ENCODE measurements at regions not wholly inside any gene's neighbourhood (a gene's known extent, or its start where the extent isn't known, plus 50 kb on each side); places are given as distances from the start of the nearest gene placed in this dataset.
"Not testable (repeated sequence)": the region's sequence is repeated elsewhere in the genome, so short reads cannot be mapped to it uniquely, and the experiment has no call there.

DNA sequence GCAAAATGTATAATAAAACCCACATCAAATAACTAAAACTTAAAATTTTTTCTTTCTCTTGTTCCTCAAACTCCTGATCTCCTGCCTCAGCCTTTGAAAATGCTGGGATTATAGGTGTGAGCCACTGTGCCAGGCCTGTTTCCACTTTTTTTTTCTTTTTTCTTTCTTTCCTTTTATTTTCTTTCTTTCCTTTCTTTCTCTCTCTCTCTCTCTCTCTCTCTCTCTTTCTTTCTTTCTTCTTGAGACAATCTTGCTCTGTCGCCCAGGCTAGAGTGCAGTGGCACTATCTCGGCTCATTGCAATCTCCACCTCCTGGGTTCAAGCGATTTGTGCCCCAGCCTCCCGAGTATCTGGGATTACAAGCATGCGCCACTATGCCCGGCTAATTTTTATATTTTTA lies 164.6 kb downstream of the OR2B2 start:
- DNase-seq (ENCODE audit: low read depth, low spot score) (no peak), FAIRE-seq (no peak)
- no peak overlapping the region for H3K4me3 ChIP-seq (replicated peaks in 1 of 3; ENCODE audit: insufficient read depth in 1 of 3, low read depth in 1 of 3, low read length in 3 of 3)
- peaks cover 11 to 20% of the 10 kb centered on the region in 2 experiments for H3K27me3 ChIP-seq (ENCODE audit: control insufficient read depth in 2 of 2, insufficient read depth in 2 of 2, low read length in 2 of 2)
- no TSS peak for BruUV-seq (replicated peaks)
- H2AFZ ChIP-seq (ENCODE audit: low read depth, low read length): no peak overlapping the region
- H3K79me2 ChIP-seq (ENCODE audit: control insufficient read depth, insufficient read depth, low read length): no peaks in the 10 kb centered on the region
- ChIA-PET POLR2A (no interaction called here), CTCF (interaction anchor here (0.6 to 1.0 kb wide), 2 partner anchors 9 to 229 kb away, joined by 3 read pairs; no protein-coding TSS in a partner anchor)
- H4K20me1 ChIP-seq (replicated peaks; ENCODE audit: control insufficient read depth, extremely low read depth, insufficient read depth, low read length): no peaks in the 10 kb centered on the region
- intact Hi-C loops (cut with micrococcal nuclease): no loop called here
- H3K9me3 ChIP-seq (replicated peaks; ENCODE audit: control insufficient read depth, insufficient read depth, low read length): no peaks in the 10 kb centered on the region
- no peak overlapping the region for H3K4me2 ChIP-seq (ENCODE audit: insufficient read depth, low read length)
- no peaks in the 10 kb centered on the region for H3K9me1 ChIP-seq (replicated peaks; ENCODE audit: control insufficient read depth, extremely low read depth, insufficient read depth, low read length)
- no peaks in the 10 kb centered on the region for H3K4me1 ChIP-seq (ENCODE audit: control insufficient read depth, extremely low read depth, insufficient read depth, low read length)
- H3K27ac ChIP-seq (ENCODE audit: insufficient read depth, low read depth, low read length): no peak overlapping the region
- dilution Hi-C loops (cut with MboI; ENCODE audit: extremely low pct_ligation_motif_present, low sequenced_read_pairs): no loop called here
- no peak for TF ChIP-seq MYC (IDR thresholded peaks at IDR 0.05; ENCODE audit: low read depth, low read length)
- no peak for TF ChIP-seq JUN (IDR thresholded peaks at IDR 0.05; ENCODE audit: borderline replicate concordance, insufficient read depth, insufficient read length, low read depth)
- no peak for TF ChIP-seq POLR2A (IDR thresholded peaks at IDR 0.05; ENCODE audit: low read depth, low read length)
- TF ChIP-seq, protein P1, sequence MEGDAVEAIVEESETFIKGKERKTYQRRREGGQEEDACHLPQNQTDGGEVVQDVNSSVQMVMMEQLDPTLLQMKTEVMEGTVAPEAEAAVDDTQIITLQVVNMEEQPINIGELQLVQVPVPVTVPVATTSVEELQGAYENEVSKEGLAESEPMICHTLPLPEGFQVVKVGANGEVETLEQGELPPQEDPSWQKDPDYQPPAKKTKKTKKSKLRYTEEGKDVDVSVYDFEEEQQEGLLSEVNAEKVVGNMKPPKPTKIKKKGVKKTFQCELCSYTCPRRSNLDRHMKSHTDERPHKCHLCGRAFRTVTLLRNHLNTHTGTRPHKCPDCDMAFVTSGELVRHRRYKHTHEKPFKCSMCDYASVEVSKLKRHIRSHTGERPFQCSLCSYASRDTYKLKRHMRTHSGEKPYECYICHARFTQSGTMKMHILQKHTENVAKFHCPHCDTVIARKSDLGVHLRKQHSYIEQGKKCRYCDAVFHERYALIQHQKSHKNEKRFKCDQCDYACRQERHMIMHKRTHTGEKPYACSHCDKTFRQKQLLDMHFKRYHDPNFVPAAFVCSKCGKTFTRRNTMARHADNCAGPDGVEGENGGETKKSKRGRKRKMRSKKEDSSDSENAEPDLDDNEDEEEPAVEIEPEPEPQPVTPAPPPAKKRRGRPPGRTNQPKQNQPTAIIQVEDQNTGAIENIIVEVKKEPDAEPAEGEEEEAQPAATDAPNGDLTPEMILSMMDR (IDR thresholded peaks at IDR 0.05; ENCODE audit: extremely low read depth in 1 of 2, insufficient read depth in 1 of 2, low read depth in 1 of 2, low read length in 2 of 2): no peak
- TF ChIP-seq, protein P2, sequence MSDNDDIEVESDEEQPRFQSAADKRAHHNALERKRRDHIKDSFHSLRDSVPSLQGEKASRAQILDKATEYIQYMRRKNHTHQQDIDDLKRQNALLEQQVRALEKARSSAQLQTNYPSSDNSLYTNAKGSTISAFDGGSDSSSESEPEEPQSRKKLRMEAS (IDR thresholded peaks at IDR 0.05; ENCODE audit: insufficient read depth, insufficient read length): no peak
- TF ChIP-seq EZH2 (IDR thresholded peaks at IDR 0.05; ENCODE audit: borderline replicate concordance, low read depth, low read length, severe bottlenecking): no peak
- no peak for TF ChIP-seq GATA2 (IDR thresholded peaks at IDR 0.05; ENCODE audit: insufficient read depth, insufficient read length, low read depth, low read length)
- no peak for TF ChIP-seq FOS (IDR thresholded peaks at IDR 0.05; ENCODE audit: borderline replicate concordance, insufficient read depth, low read length)
- no peak for TF ChIP-seq POLR2AphosphoS5 (IDR thresholded peaks at IDR 0.05; ENCODE audit: insufficient read depth, low read depth, low read length)
- no peaks in the 10 kb centered on the region for H3K36me3 ChIP-seq (ENCODE audit: control insufficient read depth in 2 of 2, extremely low read depth in 1 of 2, insufficient read depth in 2 of 2, low read length in 2 of 2)
- no peak overlapping the region for H3K9ac ChIP-seq (replicated peaks; ENCODE audit: extremely low read depth, insufficient read depth, low read length)

DNA sequence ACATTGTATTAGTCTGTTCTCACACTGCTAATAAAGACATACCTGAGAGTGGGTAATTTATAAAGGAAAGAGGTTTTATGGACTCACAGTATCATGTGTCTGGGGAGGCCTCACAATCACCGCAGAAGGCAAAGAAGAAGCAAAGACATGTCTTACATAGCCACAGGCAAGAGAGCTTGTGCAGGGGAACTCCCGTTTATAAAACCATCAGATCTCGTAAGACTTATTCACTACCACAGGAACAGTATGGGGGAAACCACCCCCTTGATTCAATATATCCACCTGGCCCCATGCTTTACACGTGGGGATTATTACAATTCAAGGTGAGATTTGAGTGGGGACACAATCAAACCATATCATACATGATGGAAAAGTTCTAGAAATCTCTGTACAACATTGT lies 165.3 kb downstream of the OR2B2 start:
- H3K36me3 ChIP-seq (ENCODE audit: control insufficient read depth in 2 of 2, extremely low read depth in 1 of 2, insufficient read depth in 2 of 2, low read length in 2 of 2); BruUV-seq (replicated peaks); H3K79me2 ChIP-seq (ENCODE audit: control insufficient read depth, insufficient read depth, low read length); H3K27ac ChIP-seq (ENCODE audit: insufficient read depth, low read depth, low read length); intact Hi-C loops (cut with micrococcal nuclease); H4K20me1 ChIP-seq (replicated peaks; ENCODE audit: control insufficient read depth, extremely low read depth, insufficient read depth, low read length); H3K4me3 ChIP-seq (replicated peaks in 1 of 3; ENCODE audit: insufficient read depth in 1 of 3, low read depth in 1 of 3, low read length in 3 of 3); H3K4me1 ChIP-seq (ENCODE audit: control insufficient read depth, extremely low read depth, insufficient read depth, low read length); DNase-seq (ENCODE audit: low read depth, low spot score); H3K9me3 ChIP-seq (replicated peaks; ENCODE audit: control insufficient read depth, insufficient read depth, low read length); H3K9ac ChIP-seq (replicated peaks; ENCODE audit: extremely low read depth, insufficient read depth, low read length); H2AFZ ChIP-seq (ENCODE audit: low read depth, low read length); H3K4me2 ChIP-seq (ENCODE audit: insufficient read depth, low read length); POLR2A ChIA-PET; H3K9me1 ChIP-seq (replicated peaks; ENCODE audit: control insufficient read depth, extremely low read depth, insufficient read depth, low read length); FAIRE-seq; dilution Hi-C loops (cut with MboI; ENCODE audit: extremely low pct_ligation_motif_present, low sequenced_read_pairs): not testable (repeated sequence)
- H3K27me3 ChIP-seq (ENCODE audit: control insufficient read depth in 2 of 2, insufficient read depth in 2 of 2, low read length in 2 of 2): peaks cover 13 to 25% of the 10 kb centered on the region in 2 experiments
- CTCF ChIA-PET: interaction anchor here (1.0 kb wide), 1 partner anchor 228 kb away, joined by 3 read pairs; no protein-coding TSS in a partner anchor

All from endothelial cell of umbilical vein (primary cell).